ENCODE measurements at regions not wholly inside any gene's neighbourhood (a gene's known extent, or its start where the extent isn't known, plus 50 kb on each side); places are given as distances from the start of the nearest gene placed in this dataset.

GRCh38 chr15:23835953-23836352 is 148.8 kb upstream of the NDN start:
- TF ChIP-seq MXI1 (conservative IDR thresholded peaks at IDR 0.05; ENCODE audit: poor library complexity, severe bottlenecking): no peak
- TF ChIP-seq CTCF (IDR thresholded peaks at IDR 0.05; ENCODE audit: poor library complexity, severe bottlenecking): no peak
- no peak for TF ChIP-seq POLR2AphosphoS5 (IDR thresholded peaks at IDR 0.05)
- TF ChIP-seq RAD21 (conservative IDR thresholded peaks at IDR 0.05): no peak
- no peak for TF ChIP-seq EZH2 (IDR thresholded peaks at IDR 0.05; ENCODE audit: borderline replicate concordance, insufficient read depth, low read length, poor library complexity, severe bottlenecking)

Measured in neural cell (in vitro differentiated cells).